HepG2 (cell line): ENCODE measurements at regions not wholly inside any gene's neighbourhood (a gene's known extent, or its start where the extent isn't known, plus 50 kb on each side); places are given as distances from the start of the nearest gene placed in this dataset.

ENCODE experiments used
- ASH2L ChIP-seq: fragments of 300-600, 200-600 bp; sonication (generic); IDR thresholded peaks from 2 replicates; pipeline ENCODE4 v1.7.0; 2017; ENCODE audit warnings: low read depth, mild to moderate bottlenecking, moderate library complexity, mixed read lengths, low read length; ENCODE audit not compliant: insufficient read length
- HES4 ChIP-seq: sonication (generic); formaldehyde crosslinking; IDR thresholded peaks from 2 replicates; pipeline ENCODE4 v1.9.0; 2021; ENCODE audit warnings: mild to moderate bottlenecking, missing genetic modification reagents, borderline replicate concordance
- KLF16 ChIP-seq, 2 experiments: sonication (generic) in 1 of 2; formaldehyde crosslinking in 1 of 2; IDR thresholded peaks; 2 replicates each; pipeline versions ENCODE4 v1.6.1 to v1.8.0; 2016 to 2023; ENCODE audit warnings: missing genetic modification reagents in 2 of 2, missing compliant biosample characterization in 1 of 2
- RBM22 ChIP-seq: fragments of 200-400 bp; formaldehyde crosslinking; optimal IDR thresholded peaks from 2 replicates; pipeline ENCODE3; 2017; ENCODE audit warnings: mild to moderate bottlenecking, low read length, moderate library complexity
- SALL1 ChIP-seq: sonication (generic); formaldehyde crosslinking; IDR thresholded peaks from 2 replicates; pipeline ENCODE4 v1.8.0; 2022; ENCODE audit warnings: mild to moderate bottlenecking, missing genetic modification reagents
- ZNF317 ChIP-seq: sonication (generic); formaldehyde crosslinking; IDR thresholded peaks from 2 replicates; pipeline ENCODE4 v1.5.0; 2020; ENCODE audit warnings: mild to moderate bottlenecking, missing genetic modification reagents
- ZNF607 ChIP-seq: sonication (generic); formaldehyde crosslinking; IDR thresholded peaks from 2 replicates; pipeline ENCODE4 v1.5.1; 2020; ENCODE audit warnings: missing genetic modification reagents, mild to moderate bottlenecking, borderline replicate concordance
- TF ChIP-seq, protein P1 (sequence below): IDR thresholded peaks from 2 replicates; pipeline ENCODE4 v1.4.0; 2020; ENCODE audit warnings: mild to moderate bottlenecking, missing genetic modification reagents
- TF ChIP-seq, protein P2 (sequence below): sonication (generic); formaldehyde crosslinking; IDR thresholded peaks from 2 replicates; pipeline ENCODE4 v1.8.1; 2023; ENCODE audit warnings: missing genetic modification reagents, inconsistent platforms, borderline replicate concordance
- TF ChIP-seq, protein P3 (sequence below): IDR thresholded peaks from 2 replicates; pipeline ENCODE4 v1.6.1; 2016
- TF ChIP-seq, protein P4 (sequence below): sonication (generic); formaldehyde crosslinking; IDR thresholded peaks from 2 replicates; pipeline ENCODE4 v1.4.0; 2020; ENCODE audit warnings: missing genetic modification reagents, borderline replicate concordance
- TF ChIP-seq, protein P5 (sequence below): sonication (generic); formaldehyde crosslinking; IDR thresholded peaks from 2 replicates; pipeline ENCODE4 v1.9.0; 2021; ENCODE audit warnings: missing genetic modification reagents, borderline replicate concordance

DNA sequence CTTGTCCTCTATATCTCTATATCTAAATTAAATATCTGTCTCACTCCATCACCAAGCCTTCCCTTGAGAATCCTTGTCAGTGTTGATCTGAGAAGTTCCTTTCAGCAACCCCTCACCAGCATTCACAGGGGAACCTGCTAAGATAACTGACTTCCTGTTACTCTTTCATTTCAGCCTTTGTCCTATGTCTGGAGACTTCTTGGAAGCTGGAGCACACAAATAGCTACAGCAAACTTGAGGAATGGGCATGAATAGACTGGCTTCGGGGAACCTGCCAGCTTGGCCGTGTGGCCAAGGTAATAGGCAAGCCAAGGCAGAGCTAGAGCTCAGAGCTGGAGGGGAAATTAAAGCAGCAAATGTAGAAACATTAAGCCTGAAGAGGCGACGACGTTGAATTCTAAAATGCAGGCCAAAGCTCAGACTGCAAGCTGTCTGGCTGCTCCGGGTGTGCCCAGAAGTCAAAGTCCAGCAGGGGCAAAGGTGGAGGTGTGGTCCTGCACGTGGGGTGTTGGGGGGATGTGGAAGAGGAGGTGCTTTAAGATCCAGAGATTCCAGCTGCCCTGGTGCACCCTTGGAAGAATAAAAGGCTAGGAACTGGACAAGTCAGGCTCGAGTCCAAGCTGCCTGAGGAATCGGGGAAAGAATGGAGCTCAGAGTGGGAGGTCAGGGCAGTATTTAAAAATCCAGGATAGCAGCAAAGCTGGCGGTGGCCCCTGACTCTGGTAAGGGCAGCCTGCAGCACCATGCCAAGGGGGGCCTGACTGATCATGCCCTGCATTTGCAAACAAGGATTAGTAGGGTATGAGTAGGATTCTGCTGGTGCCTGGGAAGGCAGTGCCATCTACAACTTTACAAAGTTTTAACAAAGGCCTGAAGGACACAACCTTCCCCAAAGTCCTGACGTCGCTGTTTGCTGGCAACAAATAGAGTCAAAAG is 185.0 kb upstream of the SGK1 start (continued):
- TF ChIP-seq HES4 (CRISPR knock-in tag) (no peak), SALL1 (CRISPR knock-in tag) (peak; percentile 50; the same call in 1 of the 2 replicates), ZNF317 (0 out of 2 replicates have a peak, but pooled peaks have one; percentile 21), RBM22 (no peak), ZNF607 (CRISPR knock-in tag) (no peak), ASH2L (no peak), KLF16 (CRISPR knock-in tag; IDR thresholded peaks at IDR 0.05) (no peak)
- TF ChIP-seq, protein P1, sequence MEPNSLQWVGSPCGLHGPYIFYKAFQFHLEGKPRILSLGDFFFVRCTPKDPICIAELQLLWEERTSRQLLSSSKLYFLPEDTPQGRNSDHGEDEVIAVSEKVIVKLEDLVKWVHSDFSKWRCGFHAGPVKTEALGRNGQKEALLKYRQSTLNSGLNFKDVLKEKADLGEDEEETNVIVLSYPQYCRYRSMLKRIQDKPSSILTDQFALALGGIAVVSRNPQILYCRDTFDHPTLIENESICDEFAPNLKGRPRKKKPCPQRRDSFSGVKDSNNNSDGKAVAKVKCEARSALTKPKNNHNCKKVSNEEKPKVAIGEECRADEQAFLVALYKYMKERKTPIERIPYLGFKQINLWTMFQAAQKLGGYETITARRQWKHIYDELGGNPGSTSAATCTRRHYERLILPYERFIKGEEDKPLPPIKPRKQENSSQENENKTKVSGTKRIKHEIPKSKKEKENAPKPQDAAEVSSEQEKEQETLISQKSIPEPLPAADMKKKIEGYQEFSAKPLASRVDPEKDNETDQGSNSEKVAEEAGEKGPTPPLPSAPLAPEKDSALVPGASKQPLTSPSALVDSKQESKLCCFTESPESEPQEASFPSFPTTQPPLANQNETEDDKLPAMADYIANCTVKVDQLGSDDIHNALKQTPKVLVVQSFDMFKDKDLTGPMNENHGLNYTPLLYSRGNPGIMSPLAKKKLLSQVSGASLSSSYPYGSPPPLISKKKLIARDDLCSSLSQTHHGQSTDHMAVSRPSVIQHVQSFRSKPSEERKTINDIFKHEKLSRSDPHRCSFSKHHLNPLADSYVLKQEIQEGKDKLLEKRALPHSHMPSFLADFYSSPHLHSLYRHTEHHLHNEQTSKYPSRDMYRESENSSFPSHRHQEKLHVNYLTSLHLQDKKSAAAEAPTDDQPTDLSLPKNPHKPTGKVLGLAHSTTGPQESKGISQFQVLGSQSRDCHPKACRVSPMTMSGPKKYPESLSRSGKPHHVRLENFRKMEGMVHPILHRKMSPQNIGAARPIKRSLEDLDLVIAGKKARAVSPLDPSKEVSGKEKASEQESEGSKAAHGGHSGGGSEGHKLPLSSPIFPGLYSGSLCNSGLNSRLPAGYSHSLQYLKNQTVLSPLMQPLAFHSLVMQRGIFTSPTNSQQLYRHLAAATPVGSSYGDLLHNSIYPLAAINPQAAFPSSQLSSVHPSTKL (CRISPR knock-in tag) = peak; percentile 41; the same call in 1 of the 2 replicates
- TF ChIP-seq, protein P2, sequence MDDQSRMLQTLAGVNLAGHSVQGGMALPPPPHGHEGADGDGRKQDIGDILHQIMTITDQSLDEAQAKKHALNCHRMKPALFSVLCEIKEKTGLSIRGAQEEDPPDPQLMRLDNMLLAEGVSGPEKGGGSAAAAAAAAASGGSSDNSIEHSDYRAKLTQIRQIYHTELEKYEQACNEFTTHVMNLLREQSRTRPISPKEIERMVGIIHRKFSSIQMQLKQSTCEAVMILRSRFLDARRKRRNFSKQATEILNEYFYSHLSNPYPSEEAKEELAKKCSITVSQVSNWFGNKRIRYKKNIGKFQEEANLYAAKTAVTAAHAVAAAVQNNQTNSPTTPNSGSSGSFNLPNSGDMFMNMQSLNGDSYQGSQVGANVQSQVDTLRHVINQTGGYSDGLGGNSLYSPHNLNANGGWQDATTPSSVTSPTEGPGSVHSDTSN = no peak
- TF ChIP-seq, protein P3, sequence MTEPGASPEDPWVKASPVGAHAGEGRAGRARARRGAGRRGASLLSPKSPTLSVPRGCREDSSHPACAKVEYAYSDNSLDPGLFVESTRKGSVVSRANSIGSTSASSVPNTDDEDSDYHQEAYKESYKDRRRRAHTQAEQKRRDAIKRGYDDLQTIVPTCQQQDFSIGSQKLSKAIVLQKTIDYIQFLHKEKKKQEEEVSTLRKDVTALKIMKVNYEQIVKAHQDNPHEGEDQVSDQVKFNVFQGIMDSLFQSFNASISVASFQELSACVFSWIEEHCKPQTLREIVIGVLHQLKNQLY (CRISPR knock-in tag) = peak; percentile 51; the same call in 1 of the 2 replicates
- TF ChIP-seq, protein P4, sequence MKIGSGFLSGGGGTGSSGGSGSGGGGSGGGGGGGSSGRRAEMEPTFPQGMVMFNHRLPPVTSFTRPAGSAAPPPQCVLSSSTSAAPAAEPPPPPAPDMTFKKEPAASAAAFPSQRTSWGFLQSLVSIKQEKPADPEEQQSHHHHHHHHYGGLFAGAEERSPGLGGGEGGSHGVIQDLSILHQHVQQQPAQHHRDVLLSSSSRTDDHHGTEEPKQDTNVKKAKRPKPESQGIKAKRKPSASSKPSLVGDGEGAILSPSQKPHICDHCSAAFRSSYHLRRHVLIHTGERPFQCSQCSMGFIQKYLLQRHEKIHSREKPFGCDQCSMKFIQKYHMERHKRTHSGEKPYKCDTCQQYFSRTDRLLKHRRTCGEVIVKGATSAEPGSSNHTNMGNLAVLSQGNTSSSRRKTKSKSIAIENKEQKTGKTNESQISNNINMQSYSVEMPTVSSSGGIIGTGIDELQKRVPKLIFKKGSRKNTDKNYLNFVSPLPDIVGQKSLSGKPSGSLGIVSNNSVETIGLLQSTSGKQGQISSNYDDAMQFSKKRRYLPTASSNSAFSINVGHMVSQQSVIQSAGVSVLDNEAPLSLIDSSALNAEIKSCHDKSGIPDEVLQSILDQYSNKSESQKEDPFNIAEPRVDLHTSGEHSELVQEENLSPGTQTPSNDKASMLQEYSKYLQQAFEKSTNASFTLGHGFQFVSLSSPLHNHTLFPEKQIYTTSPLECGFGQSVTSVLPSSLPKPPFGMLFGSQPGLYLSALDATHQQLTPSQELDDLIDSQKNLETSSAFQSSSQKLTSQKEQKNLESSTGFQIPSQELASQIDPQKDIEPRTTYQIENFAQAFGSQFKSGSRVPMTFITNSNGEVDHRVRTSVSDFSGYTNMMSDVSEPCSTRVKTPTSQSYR = 0 out of 2 replicates have a peak, but pooled peaks have one; percentile 34
- TF ChIP-seq, protein P5, sequence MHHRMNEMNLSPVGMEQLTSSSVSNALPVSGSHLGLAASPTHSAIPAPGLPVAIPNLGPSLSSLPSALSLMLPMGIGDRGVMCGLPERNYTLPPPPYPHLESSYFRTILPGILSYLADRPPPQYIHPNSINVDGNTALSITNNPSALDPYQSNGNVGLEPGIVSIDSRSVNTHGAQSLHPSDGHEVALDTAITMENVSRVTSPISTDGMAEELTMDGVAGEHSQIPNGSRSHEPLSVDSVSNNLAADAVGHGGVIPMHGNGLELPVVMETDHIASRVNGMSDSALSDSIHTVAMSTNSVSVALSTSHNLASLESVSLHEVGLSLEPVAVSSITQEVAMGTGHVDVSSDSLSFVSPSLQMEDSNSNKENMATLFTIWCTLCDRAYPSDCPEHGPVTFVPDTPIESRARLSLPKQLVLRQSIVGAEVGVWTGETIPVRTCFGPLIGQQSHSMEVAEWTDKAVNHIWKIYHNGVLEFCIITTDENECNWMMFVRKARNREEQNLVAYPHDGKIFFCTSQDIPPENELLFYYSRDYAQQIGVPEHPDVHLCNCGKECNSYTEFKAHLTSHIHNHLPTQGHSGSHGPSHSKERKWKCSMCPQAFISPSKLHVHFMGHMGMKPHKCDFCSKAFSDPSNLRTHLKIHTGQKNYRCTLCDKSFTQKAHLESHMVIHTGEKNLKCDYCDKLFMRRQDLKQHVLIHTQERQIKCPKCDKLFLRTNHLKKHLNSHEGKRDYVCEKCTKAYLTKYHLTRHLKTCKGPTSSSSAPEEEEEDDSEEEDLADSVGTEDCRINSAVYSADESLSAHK (CRISPR knock-in tag) = no peak
